H1 (cell line): ENCODE measurements at regions not wholly inside any gene's neighbourhood (a gene's known extent, or its start where the extent isn't known, plus 50 kb on each side); places are given as distances from the start of the nearest gene placed in this dataset.

Experiments used
- CTCF ChIA-PET: fragments of 300-600 bp; sonication (Branson Sonifier 250); formaldehyde crosslinking; loops from one replicate; lab custom pipeline; 2021; ENCODE audit not compliant: partially characterized antibody; lab: Charles Lee
- POLR2A ChIA-PET: fragments of 300-600 bp; sonication (Branson Sonifier 250); formaldehyde crosslinking; loops from one replicate; lab custom pipeline; 2021; ENCODE audit warnings: inconsistent platforms; ENCODE audit not compliant: partially characterized antibody; lab: Charles Lee
- DNase-seq, 2 experiments: peaks; one replicate each; pipeline versions ENCODE4 v3.0.0 to v3.0.0-alpha.2; 2010 to 2022; ENCODE audit warnings: low spot score in 2 of 2, low read depth in 1 of 2, mixed read lengths in 1 of 2
- FAIRE-seq: peaks from 2 replicates; lab custom pipeline; 2011; peaks lifted over from hg19 to GRCh38; lab: Jason Lieb, UNC
- H2AFZ ChIP-seq: 2 replicates; pipeline ENCODE4 v1.8.1; 2012; ENCODE audit warnings: low read length, inconsistent platforms
- H2AK5ac ChIP-seq: 2 replicates; pipeline ENCODE4 v1.6.1; 2013; ENCODE audit warnings: low read depth, low read length
- H2BK120ac ChIP-seq: replicated peaks from 2 replicates; pipeline ENCODE3; 2013; ENCODE audit warnings: low read depth, low read length, inconsistent platforms
- H2BK12ac ChIP-seq: 2 replicates; pipeline ENCODE4 v1.6.1; 2013; ENCODE audit warnings: low read depth, low read length
- H2BK15ac ChIP-seq: 2 replicates; pipeline ENCODE4 v1.6.1; 2013; ENCODE audit warnings: low read length
- H2BK20ac ChIP-seq: 2 replicates; pipeline ENCODE4 v1.6.1; 2013; ENCODE audit warnings: low read length
- H2BK5ac ChIP-seq: 2 replicates; pipeline ENCODE4 v1.6.1; 2013; ENCODE audit warnings: low read depth, low read length
- H3K14ac ChIP-seq: 2 replicates; pipeline ENCODE4 v1.6.1; 2013; ENCODE audit warnings: inconsistent platforms; ENCODE audit not compliant: insufficient read length
- H3K18ac ChIP-seq: 2 replicates; pipeline ENCODE4 v1.6.1; 2013; ENCODE audit warnings: low read length; ENCODE audit errors: extremely low read depth
- H3K23ac ChIP-seq: 2 replicates; pipeline ENCODE4 v1.6.1; 2013; ENCODE audit warnings: inconsistent platforms; ENCODE audit not compliant: insufficient read length
- H3K23me2 ChIP-seq: 2 replicates; pipeline ENCODE4 v1.6.1; 2013; ENCODE audit warnings: low read depth, low read length
- H3K27ac ChIP-seq: 2 replicates; pipeline ENCODE4 v1.6.1; 2011; ENCODE audit warnings: low read depth, low read length, inconsistent platforms
- H3K27me3 ChIP-seq, 4 experiments: replicated peaks in 1 of 4; 1 replicate in 1 of 4; 2 replicates in 3 of 4; pipeline versions ENCODE4 v1.6.1 to v1.8.1; 2011 to 2013; ENCODE audit warnings: low read length in 3 of 4, mild to moderate bottlenecking in 3 of 4, inconsistent platforms in 2 of 4, mixed read lengths in 2 of 4, moderate library complexity in 1 of 4; ENCODE audit not compliant: control insufficient read depth in 3 of 4, insufficient read depth in 3 of 4; ENCODE audit errors: extremely low read depth in 1 of 4
- H3K36me3 ChIP-seq, 4 experiments: 2 replicates each; pipeline versions ENCODE4 v1.6.1 to v1.8.1; 2011 to 2013; ENCODE audit warnings: mild to moderate bottlenecking in 4 of 4, low read length in 3 of 4, moderate library complexity in 2 of 4, control low read depth in 1 of 4, inconsistent platforms in 1 of 4; ENCODE audit not compliant: insufficient read depth in 4 of 4, control insufficient read depth in 2 of 4
- H3K4ac ChIP-seq: replicated peaks from 2 replicates; pipeline ENCODE3; 2013; ENCODE audit warnings: low read length, low read depth, mixed read lengths, inconsistent platforms; ENCODE audit not compliant: insufficient read length
- H3K4me1 ChIP-seq, 4 experiments: replicated peaks in 1 of 4; 1 replicate in 1 of 4; 2 replicates in 3 of 4; pipeline versions ENCODE4 v1.6.1 to v1.8.1; 2011 to 2013; ENCODE audit warnings: low read length in 3 of 4, inconsistent platforms in 2 of 4, mixed read lengths in 1 of 4; ENCODE audit not compliant: insufficient read depth in 4 of 4, control insufficient read depth in 3 of 4
- H3K4me2 ChIP-seq, 2 experiments: 2 replicates each; pipeline versions ENCODE4 v1.6.1 to v1.8.1; 2011 to 2013; ENCODE audit warnings: low read depth in 2 of 2, low read length in 2 of 2, control low read depth in 1 of 2, inconsistent platforms in 1 of 2, mild to moderate bottlenecking in 1 of 2; ENCODE audit not compliant: insufficient read depth in 1 of 2
- H3K4me3 ChIP-seq, 4 experiments: fragments of 200-600, 300-600 bp in 1 of 4; sonication (generic), shearing (Covaris generic), sonication (Bioruptor Twin) in 1 of 4; 2 replicates each; pipeline versions ENCODE4 v1.5.1 to v1.8.1; 2011 to 2016; ENCODE audit warnings: low read length in 4 of 4, low read depth in 3 of 4, control low read depth in 2 of 4, inconsistent platforms in 2 of 4, mild to moderate bottlenecking in 2 of 4, mixed read lengths in 1 of 4, moderate library complexity in 1 of 4; ENCODE audit not compliant: insufficient read depth in 2 of 4; ENCODE audit errors: extremely low read depth in 1 of 4
- H3K56ac ChIP-seq: replicated peaks from 2 replicates; pipeline ENCODE3; 2013; ENCODE audit warnings: low read depth, mild to moderate bottlenecking, mixed read lengths, low read length, inconsistent platforms; ENCODE audit not compliant: insufficient read length
- H3K79me1 ChIP-seq: 2 replicates; pipeline ENCODE4 v1.6.1; 2013; ENCODE audit warnings: low read depth, low read length, control low read depth
- H3K79me2 ChIP-seq, 2 experiments: 2 replicates each; pipeline versions ENCODE4 v1.6.1 to v1.8.1; 2012 to 2013; ENCODE audit warnings: low read length in 2 of 2, mild to moderate bottlenecking in 2 of 2, inconsistent platforms in 1 of 2; ENCODE audit not compliant: insufficient read depth in 2 of 2, control insufficient read depth in 1 of 2
- H3K9ac ChIP-seq, 4 experiments: replicated peaks in 1 of 4; 1 replicate in 1 of 4; 2 replicates in 3 of 4; pipeline versions ENCODE4 v1.6.1 to v1.8.1; 2011 to 2013; ENCODE audit warnings: low read depth in 3 of 4, low read length in 3 of 4, control low read depth in 2 of 4, mild to moderate bottlenecking in 2 of 4, moderate library complexity in 2 of 4, inconsistent platforms in 1 of 4; ENCODE audit errors: extremely low read depth in 1 of 4
- H3K9me3 ChIP-seq, 2 experiments: 2 replicates each; pipeline versions ENCODE4 v1.6.1 to v1.8.1; 2012 to 2013; ENCODE audit warnings: mild to moderate bottlenecking in 2 of 2, moderate library complexity in 2 of 2, control low read depth in 1 of 2, inconsistent platforms in 1 of 2, low read depth in 1 of 2, low read length in 1 of 2, mixed read lengths in 1 of 2; ENCODE audit not compliant: insufficient read depth in 2 of 2
- H4K20me1 ChIP-seq, 2 experiments: replicated peaks in 1 of 2; 2 replicates each; pipeline versions ENCODE3 to v1.8.1; 2011 to 2013; ENCODE audit warnings: inconsistent platforms in 2 of 2, low read length in 2 of 2, mild to moderate bottlenecking in 1 of 2; ENCODE audit not compliant: insufficient read depth in 2 of 2, control insufficient read depth in 1 of 2
- H4K5ac ChIP-seq: 2 replicates; pipeline ENCODE4 v1.6.1; 2013; ENCODE audit warnings: low read length, low read depth, mixed read lengths, inconsistent platforms; ENCODE audit not compliant: insufficient read length
- H4K8ac ChIP-seq: 2 replicates; pipeline ENCODE4 v1.8.0; 2013; ENCODE audit warnings: mild to moderate bottlenecking, moderate library complexity, low read length, inconsistent platforms; ENCODE audit not compliant: insufficient read depth; ENCODE audit errors: extremely low read depth
- H4K91ac ChIP-seq: replicated peaks from 2 replicates; pipeline ENCODE3; 2013; ENCODE audit warnings: low read length, mixed read lengths, inconsistent platforms; ENCODE audit not compliant: insufficient read length
- CBX8 ChIP-seq: fragments of 300-800, 300-1000 bp; sonication (generic); IDR thresholded peaks from 2 replicates; pipeline ENCODE4 v1.7.1; 2016; ENCODE audit warnings: low read depth, low read length, borderline replicate concordance
- EZH2 ChIP-seq: fragments of 200-600 bp; sonication (generic); IDR thresholded peaks from 2 replicates; pipeline ENCODE4 v1.7.1; 2012; ENCODE audit warnings: low read depth, mild to moderate bottlenecking, moderate library complexity, low read length, inconsistent platforms; ENCODE audit not compliant: severe bottlenecking
- KDM1A ChIP-seq: fragments of 200-600, 300-600 bp; sonication (generic); IDR thresholded peaks from 2 replicates; pipeline ENCODE4 v1.7.1; 2016; ENCODE audit warnings: mild to moderate bottlenecking, low read length, borderline replicate concordance
- SRF ChIP-seq: IDR thresholded peaks from 2 replicates; pipeline ENCODE4 v1.6.1; 2011; ENCODE audit warnings: mild to moderate bottlenecking, low read depth, low read length, moderate library complexity
- USF2 ChIP-seq: IDR thresholded peaks from 2 replicates; pipeline ENCODE4 v1.6.1; 2011; ENCODE audit warnings: low read length, improper control_type of control experiment
- YY1 ChIP-seq: IDR thresholded peaks from 2 replicates; pipeline ENCODE4 v1.6.1; 2011; ENCODE audit warnings: low read depth, mild to moderate bottlenecking, low read length
- ZNF274 ChIP-seq: IDR thresholded peaks from 2 replicates; pipeline ENCODE4 v1.7.0; 2012; ENCODE audit warnings: low read length, borderline replicate concordance; ENCODE audit errors: extremely low read depth
- WGBS, 2 experiments: shearing (Covaris generic) in 1 of 2; methylation state at CpG; one replicate each; pipeline versions ENCODE4 v1.1.6 to v1.1.7; 2013 to 2015; ENCODE audit warnings: low lambda C conversion rate in 2 of 2, mixed read lengths in 2 of 2, inconsistent platforms in 1 of 2, low coverage in 1 of 2, missing lambda C conversion rate in 1 of 2; ENCODE audit not compliant: insufficient replicate concordance in 2 of 2, insufficient coverage in 1 of 2, insufficient read length in 1 of 2; ENCODE audit errors: extremely low coverage in 1 of 2, missing lambda C conversion rate in 1 of 2; 5-methylcytosine and 5-hydroxymethylcytosine counted together

- H2AK5ac ChIP-seq: no peak overlapping the region
- H4K5ac ChIP-seq: no peak overlapping the region
- no peak overlapping the region for H3K9ac ChIP-seq
- no peak overlapping the region for H3K14ac ChIP-seq
- no peak for FAIRE-seq
- ChIA-PET CTCF (interaction anchor here (0.6 to 1.0 kb wide), 2 partner anchors 10 to 487 kb away, joined by 3 read pairs; no protein-coding TSS in a partner anchor), POLR2A (no interaction called here)
- H3K79me1 ChIP-seq: no peaks in the 10 kb centered on the region
- no peak overlapping the region for H2BK120ac ChIP-seq
- H3K23ac ChIP-seq: no peak overlapping the region
- no peaks in the 10 kb centered on the region for H4K20me1 ChIP-seq
- no peak overlapping the region for H3K4me2 ChIP-seq
- H3K27ac ChIP-seq: no peak overlapping the region
- H2BK15ac ChIP-seq: no peak overlapping the region
- DNase-seq: no peak
- H3K79me2 ChIP-seq: no peaks in the 10 kb centered on the region
- no peak overlapping the region for H4K91ac ChIP-seq
- H3K4me1 ChIP-seq: no peaks in the 10 kb centered on the region
- H3K23me2 ChIP-seq: no peaks in the 10 kb centered on the region
- H3K4me3 ChIP-seq: no peak overlapping the region
- no peak overlapping the region for H3K4ac ChIP-seq
- H2BK20ac ChIP-seq: no peak overlapping the region
- WGBS, 2 experiments: 86% methylated on average over 3 of the region's 3 CpGs; no CpG with 5 or more reads in 1 of the 2 experiments
- no peak overlapping the region for H2BK12ac ChIP-seq
- H3K36me3 ChIP-seq: no peaks in the 10 kb centered on the region
- H3K27me3 ChIP-seq: no peaks in the 10 kb centered on the region
- H4K8ac ChIP-seq: no peak overlapping the region
- no peaks in the 10 kb centered on the region for H3K9me3 ChIP-seq
- TF ChIP-seq EZH2: no peak
- TF ChIP-seq USF2: no peak
- TF ChIP-seq SRF: no peak
- no peak for TF ChIP-seq ZNF274
- TF ChIP-seq YY1: no peak
- no peak for TF ChIP-seq CBX8
- TF ChIP-seq KDM1A: no peak
- H3K56ac ChIP-seq: no peak overlapping the region
- no peak overlapping the region for H3K18ac ChIP-seq
- H2AFZ ChIP-seq: no peak overlapping the region
- H2BK5ac ChIP-seq: no peak overlapping the region
Observed at GRCh38 chr18:65081786-65082185, 669.0 kb upstream of the CDH7 start.
